Vagina (tissue), 2 donors: ENCODE measurements at regions not wholly inside any gene's neighbourhood (a gene's known extent, or its start where the extent isn't known, plus 50 kb on each side); places are given as distances from the start of the nearest gene placed in this dataset.

ENCODE experiments used
- DNase-seq, 2 donors: peaks; one replicate each; pipeline ENCODE4 v3.0.0-alpha.2; 2017; ENCODE audit errors: extremely low spot score in 2 of 2
- H3K27ac ChIP-seq: fragments of 200-600 bp; sonication (generic); one replicate; pipeline ENCODE4 v1.5.1; 2019
- H3K27me3 ChIP-seq: fragments of 200-600 bp; sonication (generic); one replicate; pipeline ENCODE4 v1.5.1; 2019
- H3K36me3 ChIP-seq, 2 donors: fragments of 200-600 bp; sonication (generic); one replicate each; pipeline ENCODE4 v1.5.1; 2017 to 2019
- H3K4me1 ChIP-seq: fragments of 200-600 bp; sonication (generic); one replicate; pipeline ENCODE4 v1.5.1; 2019
- H3K4me3 ChIP-seq, 2 donors: fragments of 200-600 bp; sonication (generic); 1 replicate in 1 of 2; 2 replicates in 1 of 2; pipeline ENCODE4 v1.5.1; 2016 to 2019
- H3K9me3 ChIP-seq: fragments of 200-600 bp; sonication (generic); one replicate; pipeline ENCODE4 v1.5.1; 2019
- CTCF ChIP-seq, 3 experiments: fragments of 450-650 bp in 2 of 3; fragments of 200-600 bp in 1 of 3; sonication (generic) in 1 of 3; IDR thresholded peaks; one replicate each; pipeline ENCODE4 v1.5.1; 2017 to 2019; ENCODE audit warnings: antibody characterized with exemption in 3 of 3, mild to moderate bottlenecking in 2 of 3, moderate library complexity in 2 of 3
- POLR2A ChIP-seq, 2 donors: fragments of 450-650 bp; IDR thresholded peaks; one replicate each; pipeline ENCODE4 v1.6.1; 2017; ENCODE audit warnings: antibody characterized with exemption in 2 of 2, mild to moderate bottlenecking in 2 of 2, moderate library complexity in 2 of 2
- POLR2AphosphoS5 ChIP-seq, 2 donors: sonication (generic); formaldehyde crosslinking; IDR thresholded peaks; one replicate each; pipeline ENCODE4 v1.9.0; 2017; ENCODE audit warnings: antibody characterized with exemption in 2 of 2, mild to moderate bottlenecking in 2 of 2, low read depth in 1 of 2; ENCODE audit not compliant: insufficient read depth in 1 of 2
- intact Hi-C: fragments of 100-400 bp; cut with DNase I; formaldehyde crosslinking; loops from one replicate; pipeline ENCODE4 v1.15.1; 2023

GRCh38 chr3:24052446-24052845 is 107.4 kb downstream of the NR1D2 start:
- DNase-seq, result no peak
- Histone ChIP-seq H3K27ac (no peak overlapping the region), H3K4me1 (peaks cover 15% of the 10 kb centered on the region), H3K27me3 (no peaks in the 10 kb centered on the region), H3K9me3 (no peaks in the 10 kb centered on the region), H3K36me3 (no peaks in the 10 kb centered on the region), H3K4me3 (no peak overlapping the region)
- intact Hi-C loops, result loop anchor here (5.0 kb wide), 1 partner anchor 85 kb away; no protein-coding TSS in a partner anchor
- TF ChIP-seq POLR2AphosphoS5 (IDR thresholded peaks at IDR 0.05; ENCODE audit: insufficient read depth in 1 of 2, low read depth in 1 of 2) (no peak), POLR2A (IDR thresholded peaks at IDR 0.05) (no peak), CTCF (IDR thresholded peaks at IDR 0.05) (no peak)

GRCh38 chr3:24058940-24059705 is 114.0 kb downstream of the NR1D2 start:
- H3K9me3 ChIP-seq, result no peaks in the 10 kb centered on the region
- peaks cover 15% of the 10 kb centered on the region for H3K4me1 ChIP-seq
- H3K27me3 ChIP-seq, result no peaks in the 10 kb centered on the region
- TF ChIP-seq POLR2A (IDR thresholded peaks at IDR 0.05), result no peak
- no peak for TF ChIP-seq POLR2AphosphoS5 (IDR thresholded peaks at IDR 0.05; ENCODE audit: insufficient read depth in 1 of 2, low read depth in 1 of 2)
- TF ChIP-seq CTCF (IDR thresholded peaks at IDR 0.05), result no peak
- no peak overlapping the region for H3K27ac ChIP-seq
- intact Hi-C loops, result no loop called here
- no peak for DNase-seq
- no peak overlapping the region for H3K4me3 ChIP-seq
- no peaks in the 10 kb centered on the region for H3K36me3 ChIP-seq

GRCh38 chr3:24060055-24060454 is 115.0 kb downstream of the NR1D2 start:
- no peak for DNase-seq
- intact Hi-C loops, result no loop called here
- Histone ChIP-seq H3K27ac (no peak overlapping the region), H3K4me3 (no peak overlapping the region), H3K36me3 (no peaks in the 10 kb centered on the region), H3K27me3 (no peaks in the 10 kb centered on the region), H3K9me3 (no peaks in the 10 kb centered on the region), H3K4me1 (peaks cover 15% of the 10 kb centered on the region)
- TF ChIP-seq POLR2AphosphoS5 (IDR thresholded peaks at IDR 0.05; ENCODE audit: insufficient read depth in 1 of 2, low read depth in 1 of 2), result peak in 1 of 2 donors; percentile 37
- no peak for TF ChIP-seq POLR2A (IDR thresholded peaks at IDR 0.05)

- Histone ChIP-seq H3K4me1 (peaks cover 15% of the 10 kb centered on the region), H3K9me3 (no peaks in the 10 kb centered on the region), H3K27me3 (no peaks in the 10 kb centered on the region), H3K4me3 (no peak overlapping the region), H3K27ac (no peak overlapping the region), H3K36me3 (no peaks in the 10 kb centered on the region)
- TF ChIP-seq POLR2AphosphoS5 (IDR thresholded peaks at IDR 0.05; ENCODE audit: insufficient read depth in 1 of 2, low read depth in 1 of 2), result no peak
- TF ChIP-seq CTCF (IDR thresholded peaks at IDR 0.05), result no peak
- no peak for TF ChIP-seq POLR2A (IDR thresholded peaks at IDR 0.05)
- intact Hi-C loops, result no loop called here
- no peak for DNase-seq
Measured at GRCh38 chr3:24062916-24063315, 117.8 kb downstream of the NR1D2 start.
